GM19455 (cell line): ENCODE measurements at regions not wholly inside any gene's neighbourhood (a gene's known extent, or its start where the extent isn't known, plus 50 kb on each side); places are given as distances from the start of the nearest gene placed in this dataset.

Experiments used
- ATAC-seq: cut with Tn5 transposase; IDR thresholded peaks from one replicate; pipeline ENCODE4 v1.9.1; 2021; ENCODE audit not compliant: unreplicated experiment

- no peak for ATAC-seq
Measured at GRCh38 chr3:153311541-153311940, 149.5 kb downstream of the RAP2B start.

- ATAC-seq = no peak
Measured at GRCh38 chr3:153313302-153313965, 151.4 kb downstream of the RAP2B start.

DNA sequence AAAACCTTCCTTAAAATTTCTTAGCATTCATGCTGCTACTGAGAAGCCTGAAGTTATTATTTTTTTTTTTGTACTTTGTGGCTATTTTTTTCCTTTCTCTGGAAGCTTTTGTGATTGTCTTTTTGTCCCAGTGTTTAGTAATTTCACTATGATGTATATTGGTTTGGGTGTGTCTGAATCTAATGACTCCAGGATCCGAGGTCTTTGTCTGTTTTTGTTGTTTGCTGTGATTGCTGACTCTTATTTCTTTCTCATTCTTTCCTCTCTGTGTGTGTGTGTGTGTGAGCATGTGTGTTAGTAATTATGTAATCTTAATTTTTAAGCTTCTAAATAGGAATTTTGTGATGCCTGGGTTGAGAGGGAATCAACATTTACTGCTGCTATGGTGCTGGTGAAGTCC, 152.0 kb downstream of the RAP2B start:
- no peak for ATAC-seq

GRCh38 chr3:153315781-153316180, 153.8 kb downstream of the RAP2B start:
- no peak for ATAC-seq

GRCh38 chr3:153319705-153320554, 157.9 kb downstream of the RAP2B start:
- ATAC-seq = no peak

DNA sequence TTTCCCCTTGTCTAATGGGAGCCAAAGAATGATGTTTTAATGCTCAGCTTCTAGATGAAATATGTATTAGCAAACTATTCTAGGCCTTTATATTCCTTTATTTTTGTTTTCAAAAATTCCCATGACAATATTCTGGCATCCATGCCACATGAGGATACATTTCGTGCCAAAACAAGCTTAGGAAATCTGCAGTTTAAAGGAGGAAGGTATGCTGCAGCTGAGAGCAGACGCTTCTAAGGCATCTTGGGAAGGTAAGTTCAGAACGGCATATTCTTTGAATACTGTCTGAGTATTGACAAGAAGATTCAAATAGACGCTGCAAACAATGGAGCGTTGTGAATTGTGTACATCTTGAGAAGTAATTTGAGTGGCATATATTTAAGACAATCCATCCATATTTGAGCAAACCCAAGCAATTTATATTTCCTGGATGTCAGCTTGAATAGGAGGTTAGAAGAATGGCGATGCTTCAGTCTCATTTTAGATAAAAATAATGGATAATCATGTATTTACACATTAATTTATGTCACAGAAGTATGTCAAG, 158.6 kb downstream of the RAP2B start:
- no peak for ATAC-seq

- ATAC-seq = no peak
Measured at GRCh38 chr3:153328690-153329089, 166.7 kb downstream of the RAP2B start.

DNA sequence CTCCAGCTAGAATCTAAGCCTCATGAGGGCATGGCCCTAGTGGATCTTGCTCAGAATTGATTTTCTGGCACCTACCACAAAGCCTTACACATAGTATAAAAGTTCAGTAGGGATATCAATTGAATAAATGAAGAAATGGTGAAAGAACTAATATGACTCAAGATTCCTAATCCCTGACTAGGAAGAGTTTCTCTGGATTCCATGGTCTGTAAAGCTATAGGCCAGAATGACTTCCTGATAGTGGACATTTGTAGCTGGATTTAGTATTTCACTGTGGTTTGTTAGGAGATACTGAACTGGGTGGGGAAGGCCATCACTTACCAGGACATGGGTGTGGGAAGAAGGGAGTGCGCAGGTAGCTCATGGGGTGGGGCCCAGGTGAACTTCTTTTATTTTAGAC, 168.9 kb downstream of the RAP2B start:
- ATAC-seq = no peak

GRCh38 chr3:153331676-153332075, 169.7 kb downstream of the RAP2B start:
- ATAC-seq = no peak

- ATAC-seq = no peak
Measured at GRCh38 chr3:153334558-153334957, 172.5 kb downstream of the RAP2B start.

DNA sequence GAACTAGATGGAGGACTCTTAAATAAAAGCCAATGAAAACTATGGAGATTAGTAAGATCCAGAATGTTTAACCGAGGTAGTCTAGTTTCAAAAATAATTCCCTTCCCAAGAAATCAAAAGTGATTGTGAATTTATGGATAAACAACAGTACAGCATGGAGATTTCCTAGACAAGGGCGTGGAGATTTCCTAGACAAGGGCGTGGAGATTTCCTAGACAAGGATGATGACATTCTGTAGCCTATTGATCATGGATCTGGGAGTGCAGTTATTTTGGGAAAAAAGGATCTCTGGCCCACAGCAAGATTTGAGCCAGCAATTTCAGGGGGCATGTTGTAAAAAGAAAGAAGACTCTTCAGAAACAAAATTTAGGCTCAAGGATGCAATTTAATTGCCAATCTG, 175.3 kb downstream of the RAP2B start:
- ATAC-seq = no peak

- ATAC-seq = no peak
Measured at GRCh38 chr3:153338487-153338886, 176.5 kb downstream of the RAP2B start.

- ATAC-seq = no peak
Measured at GRCh38 chr3:153339065-153339464, 177.0 kb downstream of the RAP2B start.

DNA sequence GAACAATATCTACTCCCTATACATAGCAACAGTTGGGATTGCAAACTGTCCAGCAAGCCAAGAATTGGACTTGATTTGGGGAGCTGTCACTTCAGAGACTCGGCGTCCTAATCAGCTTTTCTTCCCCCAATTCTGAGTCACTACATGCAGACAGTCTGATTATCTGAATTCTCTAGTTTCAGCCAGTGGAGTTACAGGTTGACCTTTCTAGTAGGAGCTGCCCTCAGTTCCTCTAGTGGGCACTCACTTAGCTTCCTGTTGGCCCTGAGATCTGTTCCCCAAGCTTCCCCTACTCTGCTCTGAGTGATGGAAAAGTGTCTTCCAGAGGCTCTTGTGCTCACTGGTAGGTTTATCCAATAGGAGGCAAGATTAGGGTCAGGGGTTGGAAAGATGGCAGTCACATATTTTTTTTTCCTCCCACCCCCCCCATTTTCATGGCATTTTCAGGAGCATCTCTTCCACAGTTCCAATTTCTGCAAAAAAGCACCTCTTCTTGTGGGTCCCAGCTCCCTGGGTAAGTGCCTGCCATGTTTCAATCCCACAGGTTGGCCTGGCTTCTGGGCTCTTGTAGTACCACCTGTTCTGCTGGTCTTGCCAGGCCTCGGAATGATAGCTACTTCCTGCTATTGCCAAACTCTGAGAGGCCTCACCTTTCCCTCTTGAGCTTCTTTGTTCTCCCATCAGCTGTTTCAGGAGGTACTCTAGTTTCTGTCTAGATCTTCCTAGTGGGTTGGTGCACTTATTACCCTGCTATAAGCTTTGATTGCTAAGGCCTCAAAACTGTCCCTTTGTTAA, 182.2 kb downstream of the RAP2B start:
- no peak for ATAC-seq

GRCh38 chr3:153348457-153349107, 186.6 kb downstream of the RAP2B start:
- no peak for ATAC-seq

- no peak for ATAC-seq
Measured at GRCh38 chr3:153349108-153349499, 187.1 kb downstream of the RAP2B start.

DNA sequence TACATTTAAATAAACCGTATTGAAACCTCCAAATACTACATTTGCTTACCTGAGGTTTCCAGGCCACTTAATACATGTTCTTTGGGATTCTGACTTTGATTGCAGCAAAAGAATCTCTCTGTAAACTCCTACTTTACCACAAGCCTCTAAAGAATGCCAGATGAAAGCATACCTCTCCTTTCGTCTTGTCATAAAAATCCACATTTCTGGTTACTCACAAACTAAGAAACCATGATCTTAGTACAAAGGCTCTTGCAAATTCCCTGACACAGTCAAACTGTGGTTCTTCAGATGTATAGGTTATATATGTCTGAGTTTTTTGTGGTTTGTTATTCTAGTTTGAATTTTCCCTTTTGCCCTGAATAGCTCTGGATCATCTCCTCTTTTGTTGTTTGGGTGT, 188.4 kb downstream of the RAP2B start:
- ATAC-seq = no peak

DNA sequence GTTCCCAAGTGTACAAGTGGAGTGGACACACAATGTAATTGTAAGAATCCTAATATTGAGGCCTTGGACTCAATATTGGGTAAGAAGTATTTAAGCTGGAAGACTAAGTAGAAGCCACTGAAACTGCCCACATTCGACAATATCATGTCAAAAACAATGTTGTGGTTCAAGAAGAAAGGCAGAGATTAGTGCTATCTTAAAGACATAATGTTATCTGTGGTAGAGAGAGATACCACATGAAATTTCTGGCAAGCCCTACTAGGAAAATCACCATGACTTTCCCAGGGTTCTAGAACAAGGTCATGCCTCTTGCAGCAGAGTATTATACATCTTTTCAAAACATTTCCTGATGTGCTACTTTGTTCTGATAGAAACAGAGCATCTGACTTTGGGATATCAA, 192.6 kb downstream of the RAP2B start:
- ATAC-seq = no peak

- no peak for ATAC-seq
Measured at GRCh38 chr3:153355559-153355958, 193.5 kb downstream of the RAP2B start.

DNA sequence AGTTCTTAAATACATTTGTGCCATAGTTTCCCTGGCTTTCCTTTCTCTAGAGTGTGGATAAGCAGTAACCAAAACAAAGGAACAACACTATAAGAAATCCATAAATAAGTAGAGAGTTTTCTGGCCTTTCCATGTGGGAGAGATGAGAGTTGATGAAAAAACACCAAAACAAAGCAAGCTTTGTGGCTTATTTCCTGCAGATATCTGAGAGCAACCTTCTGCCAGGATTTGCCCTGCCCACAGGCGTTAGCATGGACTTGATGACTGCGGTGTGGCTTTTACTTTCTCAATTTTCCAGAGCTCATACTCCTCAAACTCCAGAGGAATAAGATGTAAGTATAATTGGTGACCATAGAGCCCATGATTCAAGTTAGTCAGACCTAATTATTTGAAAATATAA, 194.9 kb downstream of the RAP2B start:
- ATAC-seq = no peak

- no peak for ATAC-seq
Measured at GRCh38 chr3:153357436-153357835, 195.4 kb downstream of the RAP2B start.
